GM18508 (cell line): ENCODE measurements at regions not wholly inside any gene's neighbourhood (a gene's known extent, or its start where the extent isn't known, plus 50 kb on each side); places are given as distances from the start of the nearest gene placed in this dataset.
"Not testable (repeated sequence)": the region's sequence is repeated elsewhere in the genome, so short reads cannot be mapped to it uniquely, and the experiment has no call there.

Experiments
- ATAC-seq: cut with Tn5 transposase; IDR thresholded peaks from one replicate; pipeline ENCODE4 v1.9.1; 2021; ENCODE audit warnings: moderate number of reproducible peaks; ENCODE audit not compliant: insufficient read depth, unreplicated experiment

DNA sequence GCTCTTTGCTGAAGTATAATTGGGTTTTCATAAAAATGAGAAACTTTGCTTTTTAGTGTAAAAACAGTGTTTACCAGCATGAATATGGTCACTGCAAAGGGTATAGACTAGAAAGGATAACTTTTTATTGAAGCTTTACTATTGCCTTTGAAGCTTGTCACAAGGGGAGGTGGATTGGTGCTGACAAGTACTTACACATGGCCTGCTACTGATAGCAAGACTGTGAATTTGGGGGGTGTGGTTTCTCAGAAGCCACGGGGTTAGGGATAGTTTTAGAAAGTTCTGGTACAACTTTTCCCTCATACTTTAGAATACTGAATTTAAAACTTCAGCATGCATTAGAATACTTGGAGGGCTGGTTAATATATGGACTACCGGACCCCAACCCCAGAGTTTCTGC, 294.1 kb downstream of the SOCS6 start:
- ATAC-seq: no peak

DNA sequence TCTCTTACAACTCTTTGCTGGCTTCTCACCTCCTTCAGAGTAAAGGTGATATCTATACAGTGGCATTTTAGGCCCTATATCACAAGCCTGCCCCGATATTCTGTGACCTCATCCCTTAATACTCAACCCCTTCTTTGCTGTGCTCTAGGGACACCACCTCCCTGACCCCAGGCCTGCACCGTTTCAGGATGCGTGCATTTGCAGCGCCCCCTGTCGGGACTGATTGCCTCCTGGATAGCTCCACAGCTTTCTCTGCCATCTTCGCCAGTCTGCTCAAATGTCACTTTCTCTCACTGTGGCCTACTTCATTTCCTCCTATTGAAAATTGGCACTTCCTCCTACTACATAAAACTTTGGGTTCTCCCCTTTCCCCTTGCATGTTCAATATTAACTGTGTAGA, 289.6 kb downstream of the SOCS6 start:
- ATAC-seq: no peak

DNA sequence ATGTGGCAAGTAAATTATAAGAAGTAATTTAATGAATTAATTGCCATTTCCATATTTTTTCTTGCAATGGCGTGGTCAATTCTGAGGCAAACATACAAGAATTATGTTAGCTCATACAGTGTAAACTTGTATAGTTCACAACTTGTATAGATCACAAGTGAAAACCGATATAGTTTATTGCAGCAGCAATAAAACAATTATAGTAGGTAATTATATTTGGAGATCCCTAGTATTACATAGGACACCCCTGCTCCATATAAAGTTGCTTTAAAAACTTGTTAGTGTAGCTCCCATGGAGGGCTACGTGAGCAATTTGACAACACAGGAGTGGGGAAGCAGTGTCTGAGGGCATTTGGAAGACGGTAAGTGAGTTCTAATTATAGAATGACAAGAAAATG, 288.2 kb downstream of the SOCS6 start:
- no peak for ATAC-seq

DNA sequence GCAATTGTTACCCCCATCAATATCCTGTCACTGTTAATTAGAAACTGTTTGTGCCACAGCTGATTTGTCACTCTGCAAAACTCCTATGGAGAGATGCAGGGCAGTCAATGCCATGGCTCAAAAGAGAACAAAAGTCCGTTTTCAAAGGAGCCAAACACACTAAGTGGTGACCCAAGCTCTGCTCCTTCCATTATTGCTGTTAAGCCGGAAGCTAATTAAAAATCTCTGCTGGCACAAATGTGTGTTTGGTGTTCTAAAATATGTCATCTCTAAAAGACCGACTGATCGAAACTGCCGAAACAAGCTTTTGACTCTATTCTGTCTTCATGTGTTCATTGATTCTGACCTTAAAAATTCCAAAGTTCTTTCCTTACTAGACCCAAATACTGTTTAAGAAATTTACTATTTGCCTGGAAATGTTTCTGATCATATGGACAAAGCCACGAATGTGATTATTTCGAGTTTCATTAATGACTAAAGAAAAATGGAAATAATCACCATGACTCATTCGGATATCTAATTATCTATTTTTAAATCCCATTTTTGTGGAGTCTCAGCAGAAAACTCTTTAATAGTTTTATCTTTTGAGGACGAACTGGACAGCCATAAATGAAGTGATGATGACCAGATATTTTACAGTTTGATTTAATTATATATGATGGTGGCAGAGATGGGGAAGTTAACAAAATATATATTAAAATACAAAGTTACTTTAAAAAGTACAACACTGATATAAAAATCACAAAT, 287.6 kb downstream of the SOCS6 start:
- no peak for ATAC-seq

DNA sequence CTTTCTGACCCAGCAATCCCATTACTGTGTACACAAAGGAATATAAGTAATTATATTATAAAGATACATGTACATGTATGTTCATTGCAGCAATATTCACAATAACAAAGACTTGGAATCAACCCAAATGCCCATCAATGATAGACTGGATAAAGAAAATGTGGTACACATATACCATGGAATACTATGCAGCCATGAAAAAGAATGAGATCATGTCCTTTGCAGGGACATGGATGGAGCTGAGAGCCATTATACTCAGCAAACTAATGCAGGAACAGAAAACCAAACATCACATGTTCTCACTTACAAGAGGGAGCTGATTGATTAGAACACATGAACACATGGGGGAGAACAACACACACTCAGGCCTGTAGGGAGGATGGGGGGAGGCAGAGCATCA, 286.1 kb downstream of the SOCS6 start:
- not testable (repeated sequence) for ATAC-seq

DNA sequence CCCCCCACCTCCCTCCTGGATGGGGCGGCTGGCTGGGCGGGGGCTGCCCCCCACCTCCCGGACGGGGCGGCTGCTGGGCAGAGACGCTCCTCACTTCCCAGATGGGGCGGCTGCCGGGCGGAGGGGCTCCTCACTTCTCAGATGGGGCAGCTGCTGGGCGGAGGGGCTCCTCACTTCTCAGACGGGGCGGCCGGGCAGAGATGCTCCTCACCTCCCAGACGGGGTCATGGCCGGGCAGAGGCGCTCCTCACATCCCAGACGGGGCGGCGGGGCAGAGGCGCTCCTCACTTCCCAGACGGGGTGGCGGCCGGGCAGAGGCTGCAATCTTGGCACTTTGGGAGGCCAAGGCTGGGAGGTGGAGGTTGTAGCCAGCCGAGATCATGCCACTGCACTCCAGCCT, 280.8 kb downstream of the SOCS6 start:
- ATAC-seq: not testable (repeated sequence)

DNA sequence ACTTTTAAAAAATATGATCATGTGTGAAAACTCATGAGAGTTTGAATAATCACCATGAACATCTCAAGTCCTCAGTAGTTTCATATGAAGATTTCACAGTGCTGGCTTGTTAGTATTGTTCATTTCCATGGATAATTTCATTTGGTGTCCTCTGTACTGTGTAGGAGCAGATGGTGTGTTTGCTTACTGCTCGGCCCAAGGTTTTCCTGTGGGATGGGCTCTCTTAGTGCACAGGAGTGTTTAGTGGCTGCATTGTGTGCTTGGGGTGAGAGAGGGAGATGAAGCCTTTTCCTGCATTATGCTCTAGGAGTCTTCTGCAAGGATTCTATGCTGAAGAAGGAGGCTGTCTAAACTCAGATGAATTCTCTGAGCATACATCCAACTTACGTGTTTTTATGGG, 270.6 kb downstream of the SOCS6 start:
- no peak for ATAC-seq

DNA sequence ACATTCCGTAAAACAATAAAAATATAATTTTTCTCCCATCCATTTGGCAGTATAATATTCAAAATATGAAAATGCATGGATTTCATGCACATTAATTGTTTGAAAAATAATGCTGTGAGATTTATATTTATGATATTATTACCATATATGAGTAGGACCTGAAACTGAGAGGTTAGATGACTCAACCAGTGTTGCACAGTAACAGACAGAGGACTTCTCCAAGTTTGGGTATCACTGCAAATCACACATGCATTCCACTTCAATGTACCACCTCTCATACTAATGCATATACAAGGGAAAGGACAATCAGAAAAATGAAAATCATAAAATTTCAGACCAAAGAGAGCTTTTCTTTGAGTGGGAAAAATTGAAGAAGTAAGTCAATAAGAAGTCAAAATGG, 269.5 kb downstream of the SOCS6 start:
- ATAC-seq: no peak

DNA sequence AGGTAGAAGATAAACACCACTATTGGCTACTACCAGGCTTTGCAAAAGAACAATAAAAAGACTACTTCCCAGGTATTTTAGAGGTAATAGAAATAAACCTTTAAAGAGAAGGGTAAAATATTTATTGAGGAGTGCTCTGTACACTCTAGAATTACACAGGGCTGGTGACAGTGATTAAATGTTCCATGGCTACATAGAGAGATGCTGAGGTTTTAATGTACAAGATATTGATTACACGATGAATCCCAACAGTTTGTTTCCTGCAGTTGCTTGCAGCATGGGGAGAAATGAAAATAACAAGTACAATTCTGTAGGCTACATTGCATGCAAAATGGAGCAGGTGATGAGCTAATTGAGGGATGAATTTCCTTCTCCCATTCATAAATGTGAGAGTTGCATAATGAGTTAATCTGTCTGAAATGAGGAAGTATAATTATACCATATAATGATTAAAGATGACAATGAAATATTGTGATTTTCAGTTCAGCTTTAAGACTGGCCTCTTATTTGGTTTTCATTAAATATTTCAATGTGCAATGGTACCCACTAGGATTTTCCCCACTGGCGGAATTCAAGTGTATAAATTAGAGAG, 266.1 kb downstream of the SOCS6 start:
- no peak for ATAC-seq

DNA sequence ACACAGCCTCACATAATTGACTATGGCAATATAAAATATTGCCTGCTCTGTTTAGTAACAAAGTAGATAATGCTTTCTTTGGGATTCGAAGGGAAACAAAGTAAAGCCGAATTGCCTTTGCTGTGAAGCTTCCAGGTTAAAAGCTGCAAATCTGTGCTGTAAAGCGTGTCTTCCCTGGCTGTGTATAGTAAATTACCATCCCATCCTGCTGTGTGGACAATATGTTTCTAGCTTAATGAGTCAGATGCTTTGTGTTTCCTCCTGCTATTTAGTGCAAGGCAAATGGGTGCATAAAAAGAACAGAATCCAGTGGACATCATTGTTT, 265.1 kb downstream of the SOCS6 start:
- ATAC-seq: no peak

DNA sequence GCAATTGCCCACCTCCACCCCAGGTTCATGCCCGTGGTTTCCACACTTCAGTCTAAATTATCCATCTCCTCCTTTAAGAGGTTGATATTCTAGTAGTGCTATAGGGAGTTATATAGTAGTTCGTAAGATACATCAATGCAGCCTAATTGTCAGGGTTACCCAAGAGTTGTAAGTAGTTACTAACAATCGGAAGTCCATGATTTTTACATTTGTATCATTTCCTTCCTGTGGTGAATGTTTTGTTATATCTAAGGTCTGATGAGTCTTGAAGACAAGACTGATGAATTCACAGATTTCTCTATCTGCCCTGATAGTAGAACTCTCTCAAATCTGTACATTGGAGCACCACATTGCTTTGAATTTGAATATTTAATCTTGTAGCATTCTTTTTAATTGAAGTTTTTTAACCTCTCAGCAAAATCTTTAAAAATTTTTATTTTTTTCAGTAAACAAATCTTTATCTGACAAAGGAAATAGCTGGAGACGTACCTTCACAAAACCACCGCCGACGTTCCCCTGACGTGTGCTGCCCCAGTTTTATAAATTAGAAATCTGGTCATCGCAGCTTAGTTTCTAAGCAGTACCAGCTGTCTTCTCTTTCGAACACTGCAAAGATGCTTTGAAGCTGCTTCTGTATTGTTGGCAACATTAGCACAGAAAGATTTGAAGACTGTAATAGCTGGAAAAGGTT, 264.5 kb downstream of the SOCS6 start:
- ATAC-seq: no peak

DNA sequence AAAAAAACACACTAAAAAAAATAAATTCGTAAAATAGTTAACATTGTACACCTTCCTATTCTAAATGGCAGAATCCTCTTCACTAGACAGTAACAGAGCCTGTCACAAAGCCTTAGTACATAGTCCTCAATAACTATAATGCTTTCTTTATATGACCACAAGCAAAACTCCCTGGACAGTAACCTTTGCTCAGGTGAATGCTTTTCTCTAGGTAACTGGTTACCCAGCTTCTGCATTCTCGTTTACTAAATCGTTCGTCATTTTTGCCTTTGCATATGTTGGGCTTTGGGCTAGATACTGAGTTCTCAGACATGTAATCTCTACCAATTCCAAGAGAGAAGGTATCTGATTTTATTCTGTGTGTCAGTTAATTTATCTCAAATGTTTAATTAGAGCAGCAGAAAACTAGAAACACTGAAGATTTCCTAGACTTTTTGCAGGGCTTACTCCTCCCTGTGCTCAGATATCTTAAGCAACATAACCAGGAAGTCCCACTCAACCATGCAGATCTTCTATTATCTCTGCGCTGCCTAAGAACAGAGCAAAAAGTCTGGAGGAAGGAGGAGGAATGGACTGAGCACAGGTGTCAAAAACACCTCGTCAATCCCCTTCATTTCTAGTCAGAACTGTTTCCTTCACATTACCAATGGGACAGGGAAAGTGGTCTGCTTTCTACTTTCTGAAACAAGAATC, 247.7 kb downstream of the SOCS6 start:
- ATAC-seq: no peak

DNA sequence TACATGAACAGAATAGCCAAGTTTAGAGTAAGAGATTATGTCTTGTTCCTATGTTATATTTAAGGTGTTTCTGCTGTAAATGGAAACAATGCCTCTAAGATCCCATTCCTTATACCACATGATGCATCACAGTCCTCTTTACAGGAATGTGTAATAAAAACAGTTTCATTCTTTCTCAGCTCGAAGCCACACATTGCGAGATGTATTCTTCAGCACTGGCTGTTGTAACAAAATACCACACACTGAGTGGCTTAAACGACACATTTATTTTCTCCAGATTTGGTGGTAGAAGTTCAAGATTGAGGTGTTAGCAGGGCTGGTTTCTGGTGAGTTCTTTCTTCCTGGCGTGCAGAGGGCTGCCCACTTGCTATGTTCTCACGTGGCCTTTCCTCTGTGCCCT, 246.2 kb downstream of the SOCS6 start:
- ATAC-seq: no peak

DNA sequence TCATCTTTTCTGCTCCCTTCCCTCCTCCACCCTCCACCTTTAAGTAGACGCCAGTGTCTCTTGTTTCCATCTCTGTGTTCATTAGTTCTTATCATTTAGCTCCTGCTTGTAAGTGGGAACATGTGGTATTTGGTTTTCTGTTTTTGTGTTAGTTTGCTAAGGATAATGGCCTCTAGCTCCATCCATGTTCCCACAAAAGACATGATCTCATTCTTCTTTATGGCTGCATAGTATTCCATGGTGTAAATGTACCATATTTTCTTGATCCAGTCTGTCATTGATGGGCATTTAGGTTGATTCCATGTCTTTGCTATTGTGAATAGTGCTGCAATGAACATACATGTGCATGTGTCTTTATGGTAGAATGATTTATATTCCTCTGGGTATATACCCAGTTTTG, 236.5 kb downstream of the SOCS6 start:
- ATAC-seq: not testable (repeated sequence)

DNA sequence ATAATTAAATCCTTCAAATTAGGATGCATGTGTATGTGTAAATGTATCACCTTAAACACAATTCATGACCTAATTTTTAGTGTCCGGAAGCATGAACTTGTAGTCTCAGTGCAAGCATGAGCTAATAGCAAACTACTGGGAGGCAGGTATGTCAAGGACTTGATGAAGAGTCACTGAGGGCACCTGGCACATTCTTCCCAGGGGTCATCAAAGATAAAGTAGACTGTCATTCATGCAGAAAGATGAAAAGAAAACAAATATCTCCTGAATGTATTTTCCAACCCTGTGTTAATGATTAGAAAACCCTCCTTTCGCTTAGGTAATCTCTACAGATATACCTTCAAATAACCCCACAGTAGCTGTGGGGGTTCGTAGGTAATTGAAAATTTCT, 234.9 kb downstream of the SOCS6 start:
- no peak for ATAC-seq

DNA sequence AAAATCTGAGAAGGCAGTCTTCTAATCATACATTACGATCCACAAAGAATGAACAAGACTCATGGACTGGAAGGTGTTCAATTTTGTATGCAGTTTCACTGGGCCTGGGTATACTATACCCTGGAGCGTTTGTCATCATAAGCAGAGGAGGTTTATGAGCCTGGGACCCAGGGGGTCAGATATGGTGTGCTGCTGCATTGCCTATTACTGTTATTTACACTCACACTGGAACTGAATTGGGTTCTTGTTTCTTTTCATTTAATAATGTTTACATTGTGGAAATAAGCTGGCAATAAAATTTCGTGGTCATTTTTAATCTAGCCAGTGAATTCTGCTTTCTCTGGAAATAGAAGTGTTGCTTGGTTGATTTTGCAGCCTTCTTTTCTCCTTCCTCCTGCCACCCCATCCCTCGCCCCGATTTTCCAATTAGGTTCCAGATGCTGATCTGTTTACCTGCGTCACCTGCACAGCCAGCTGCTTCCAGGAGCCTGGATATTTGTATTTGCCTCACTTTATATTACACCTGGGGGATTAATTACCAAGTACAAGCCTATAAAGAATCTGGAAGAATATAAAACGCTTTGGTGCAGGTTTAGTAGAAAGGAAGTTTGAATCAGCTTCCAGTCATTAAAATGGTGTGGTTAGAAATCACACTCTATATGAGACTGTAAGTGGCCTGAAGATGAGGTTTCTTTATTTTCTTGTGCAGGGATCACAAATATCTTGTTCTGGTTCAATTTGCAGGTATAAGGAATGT, 234.4 kb downstream of the SOCS6 start:
- no peak for ATAC-seq

DNA sequence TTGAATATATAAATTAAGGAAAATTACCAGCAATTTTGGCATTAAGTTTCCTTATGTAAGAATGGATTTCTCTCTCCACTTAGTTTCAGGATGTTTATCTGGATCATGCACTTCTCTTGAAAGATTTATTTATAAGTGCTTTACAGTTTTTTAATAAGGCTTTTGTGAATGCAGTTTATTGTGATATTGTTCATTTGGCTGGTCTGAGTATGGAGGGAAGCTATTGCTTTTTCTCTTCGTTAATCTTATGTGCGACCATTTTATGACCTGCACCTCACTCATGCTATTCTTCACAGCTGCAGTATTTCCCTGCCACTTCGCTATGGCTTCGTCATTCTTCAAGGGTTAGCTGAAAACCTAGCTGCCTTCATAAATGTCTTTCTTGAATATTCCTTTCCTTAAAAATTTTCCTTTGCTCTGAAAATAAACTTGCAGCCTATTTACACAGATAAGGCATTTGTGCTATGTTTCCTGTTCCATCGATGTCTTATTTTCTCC, 233.4 kb downstream of the SOCS6 start:
- no peak for ATAC-seq

DNA sequence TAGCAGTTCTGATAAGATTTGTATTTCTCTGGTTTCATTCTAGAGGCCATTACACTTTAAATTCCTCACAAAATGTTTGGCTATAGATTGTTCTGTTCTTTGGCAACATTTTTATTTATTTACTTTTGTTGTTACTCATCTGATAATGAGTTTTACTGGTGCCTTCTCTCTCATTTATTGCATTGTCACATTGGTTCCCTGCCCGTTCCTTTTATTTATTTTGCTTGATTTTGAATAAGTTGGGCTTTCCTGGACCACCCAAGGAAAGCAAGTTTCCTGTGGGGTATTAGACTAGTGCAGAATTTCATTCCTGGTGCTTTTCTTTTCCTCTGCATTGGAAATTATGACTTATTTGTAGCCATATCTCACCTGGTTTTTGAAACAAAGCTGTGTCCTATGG, 232.0 kb downstream of the SOCS6 start:
- no peak for ATAC-seq

DNA sequence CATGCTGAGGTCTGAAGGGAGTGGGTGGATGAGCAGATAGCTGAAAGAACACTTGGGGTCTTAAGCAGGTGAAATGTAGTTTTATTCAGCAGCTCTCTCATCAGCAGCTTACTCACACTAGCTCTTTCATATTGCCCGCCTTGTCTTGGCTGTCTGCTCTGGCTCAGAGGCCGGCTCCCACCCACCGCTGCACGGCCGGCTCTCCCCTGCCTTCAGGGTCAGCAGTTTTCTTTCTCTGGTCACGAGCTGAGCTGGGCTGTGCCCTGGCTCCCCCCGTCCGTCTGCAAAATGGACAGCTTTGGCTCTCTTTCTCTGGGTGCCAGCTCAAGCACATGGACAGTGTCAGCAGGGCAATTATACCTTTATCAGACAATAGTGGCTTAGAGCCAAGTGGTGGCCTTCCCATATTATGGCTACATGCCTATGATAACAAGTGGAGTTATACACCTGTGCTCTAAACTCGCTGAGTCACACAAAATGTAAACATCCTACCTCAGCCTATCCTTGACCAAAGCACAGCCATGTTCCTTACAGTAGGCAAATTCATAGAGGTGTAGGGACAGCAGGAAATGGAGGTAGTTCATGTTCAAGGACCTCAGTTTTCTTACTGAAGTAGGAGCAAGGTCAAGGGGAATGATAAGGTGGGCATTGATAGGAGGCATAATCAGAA, 224.8 kb downstream of the SOCS6 start:
- no peak for ATAC-seq

DNA sequence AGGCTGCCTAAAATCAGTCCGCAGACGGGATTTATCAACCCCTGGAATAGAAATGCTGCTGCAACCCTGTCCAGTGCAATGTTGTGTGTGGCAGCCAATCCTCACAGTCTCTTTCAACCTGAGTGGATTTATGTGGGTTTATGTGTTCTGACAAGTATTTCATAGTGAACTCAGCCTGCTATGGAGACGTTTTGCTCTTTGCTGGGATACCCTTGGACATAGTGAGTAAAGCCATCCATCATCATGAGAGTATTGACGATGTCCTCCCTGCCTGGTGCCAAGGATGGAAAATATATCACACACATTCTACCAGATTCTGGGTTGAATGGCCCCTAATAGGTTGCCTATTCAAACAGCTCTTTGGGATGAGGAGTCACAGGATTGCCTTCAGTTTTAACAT, 219.1 kb downstream of the SOCS6 start:
- no peak for ATAC-seq
